NB4 (cell line): ENCODE measurements at regions not wholly inside any gene's neighbourhood (a gene's known extent, or its start where the extent isn't known, plus 50 kb on each side); places are given as distances from the start of the nearest gene placed in this dataset.

Experiments
- DNase-seq: peaks from one replicate; pipeline ENCODE4 v3.0.0; 2010; ENCODE audit warnings: low read depth
- H3K4me3 ChIP-seq: one replicate; pipeline ENCODE4 v1.5.1; 2011; ENCODE audit warnings: mild to moderate bottlenecking, low read depth, low read length, moderate library complexity
- MYC ChIP-seq: IDR thresholded peaks from 2 replicates; pipeline ENCODE4 v1.6.1; 2011; ENCODE audit warnings: low read depth, low read length
- POLR2A ChIP-seq: IDR thresholded peaks from 2 replicates; pipeline ENCODE4 v1.6.1; 2011; ENCODE audit warnings: mild to moderate bottlenecking; ENCODE audit not compliant: insufficient read length; ENCODE audit errors: extremely low read depth
- TF ChIP-seq, protein P1 (sequence below): IDR thresholded peaks from one replicate; pipeline ENCODE4 v1.5.1; 2012; ENCODE audit warnings: low read depth, low read length
- TF ChIP-seq, protein P2 (sequence below): IDR thresholded peaks from 2 replicates; pipeline ENCODE4 v1.6.1; 2011; ENCODE audit warnings: low read depth, low read length

DNA sequence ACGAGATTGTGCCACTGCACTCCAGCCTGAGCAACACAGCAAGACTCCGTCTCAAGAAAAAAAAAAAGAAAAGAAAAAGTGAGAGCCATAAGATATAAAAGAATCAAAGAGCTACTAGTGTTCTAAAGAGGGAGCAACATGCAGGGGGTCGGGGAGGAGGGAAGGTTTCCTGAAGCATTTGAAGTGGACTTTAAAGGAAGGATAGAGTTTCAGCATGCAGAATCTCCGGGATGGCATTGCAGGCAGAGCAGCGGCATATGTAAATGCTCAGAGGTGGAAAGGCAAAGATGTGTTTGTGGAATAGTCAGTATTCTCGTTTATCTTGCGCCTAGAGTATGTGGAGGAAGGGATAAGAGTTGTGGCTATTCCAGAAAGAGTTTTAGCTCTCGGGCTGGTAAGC, 447.6 kb upstream of the NFE2L3 start:
- TF ChIP-seq, protein P1, sequence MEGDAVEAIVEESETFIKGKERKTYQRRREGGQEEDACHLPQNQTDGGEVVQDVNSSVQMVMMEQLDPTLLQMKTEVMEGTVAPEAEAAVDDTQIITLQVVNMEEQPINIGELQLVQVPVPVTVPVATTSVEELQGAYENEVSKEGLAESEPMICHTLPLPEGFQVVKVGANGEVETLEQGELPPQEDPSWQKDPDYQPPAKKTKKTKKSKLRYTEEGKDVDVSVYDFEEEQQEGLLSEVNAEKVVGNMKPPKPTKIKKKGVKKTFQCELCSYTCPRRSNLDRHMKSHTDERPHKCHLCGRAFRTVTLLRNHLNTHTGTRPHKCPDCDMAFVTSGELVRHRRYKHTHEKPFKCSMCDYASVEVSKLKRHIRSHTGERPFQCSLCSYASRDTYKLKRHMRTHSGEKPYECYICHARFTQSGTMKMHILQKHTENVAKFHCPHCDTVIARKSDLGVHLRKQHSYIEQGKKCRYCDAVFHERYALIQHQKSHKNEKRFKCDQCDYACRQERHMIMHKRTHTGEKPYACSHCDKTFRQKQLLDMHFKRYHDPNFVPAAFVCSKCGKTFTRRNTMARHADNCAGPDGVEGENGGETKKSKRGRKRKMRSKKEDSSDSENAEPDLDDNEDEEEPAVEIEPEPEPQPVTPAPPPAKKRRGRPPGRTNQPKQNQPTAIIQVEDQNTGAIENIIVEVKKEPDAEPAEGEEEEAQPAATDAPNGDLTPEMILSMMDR: no peak
- TF ChIP-seq POLR2A (no peak), MYC (no peak)
- TF ChIP-seq, protein P2, sequence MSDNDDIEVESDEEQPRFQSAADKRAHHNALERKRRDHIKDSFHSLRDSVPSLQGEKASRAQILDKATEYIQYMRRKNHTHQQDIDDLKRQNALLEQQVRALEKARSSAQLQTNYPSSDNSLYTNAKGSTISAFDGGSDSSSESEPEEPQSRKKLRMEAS: no peak
- DNase-seq: no peak
- H3K4me3 ChIP-seq: no peak overlapping the region

DNA sequence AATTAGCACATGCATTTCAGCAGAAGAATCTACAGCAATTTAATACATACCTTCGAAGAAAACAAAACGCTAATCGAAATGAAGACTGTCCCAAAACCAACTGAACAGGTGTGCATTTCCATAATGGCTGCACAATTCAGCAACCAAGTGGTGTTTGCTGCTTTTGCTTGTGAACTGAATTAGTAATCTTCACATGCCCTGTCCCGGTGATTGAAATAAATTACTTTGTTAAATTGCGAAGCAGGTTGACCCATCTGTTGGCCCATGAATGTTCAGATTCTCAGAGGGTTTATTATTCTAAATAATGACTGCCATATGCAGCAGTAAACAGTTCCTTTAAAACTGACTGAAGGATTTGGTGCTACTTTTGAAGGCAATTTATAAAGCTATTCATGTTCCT, 445.2 kb upstream of the NFE2L3 start:
- no peak for DNase-seq
- TF ChIP-seq, protein P2: no peak
- no peak for TF ChIP-seq MYC
- no peak for TF ChIP-seq POLR2A
- TF ChIP-seq, protein P1: no peak
- H3K4me3 ChIP-seq: no peak overlapping the region

DNA sequence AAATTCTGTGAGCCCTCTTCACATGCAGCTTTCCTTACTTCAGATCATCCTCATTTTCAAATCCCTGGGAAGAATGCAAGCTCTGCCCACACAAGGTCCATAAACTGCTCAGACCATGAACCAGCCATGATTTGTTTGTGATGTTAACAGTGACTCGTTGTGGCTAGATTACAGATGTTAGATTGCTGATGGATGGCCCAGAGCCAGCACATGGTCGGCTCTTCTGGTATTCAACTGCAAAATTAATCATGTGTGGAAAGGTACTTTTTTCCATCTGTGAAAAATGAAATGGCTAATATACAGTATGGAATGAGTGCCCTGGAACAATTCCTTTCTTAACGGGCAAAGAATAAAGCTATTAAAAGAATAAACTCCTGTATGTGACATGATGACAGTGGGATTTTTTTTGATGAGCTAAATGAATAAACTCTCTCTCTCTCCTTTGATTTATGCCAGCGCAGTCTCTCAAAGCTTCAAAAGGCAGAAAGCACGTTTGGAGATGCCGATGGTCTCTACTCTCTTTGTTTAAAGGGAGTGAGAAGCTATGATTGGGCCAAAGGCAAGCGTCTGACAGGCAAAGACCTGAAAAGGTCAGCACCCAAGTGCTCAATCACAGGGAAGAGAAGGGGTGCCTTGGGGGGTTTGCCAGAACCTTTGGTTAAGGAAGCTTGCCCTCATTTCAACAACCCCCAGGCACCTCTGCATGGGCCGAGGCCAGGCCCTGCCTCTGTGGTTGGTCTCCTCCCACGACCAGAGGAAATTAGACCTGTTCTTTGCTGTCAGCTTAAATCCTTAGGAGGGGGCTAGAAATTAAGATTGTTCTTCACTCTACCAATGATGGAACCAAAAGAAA, 444.0 kb upstream of the NFE2L3 start:
- TF ChIP-seq, protein P2: no peak
- TF ChIP-seq MYC (no peak), POLR2A (no peak)
- TF ChIP-seq, protein P1: no peak
- peak; percentile 11 for DNase-seq
- no peak overlapping the region for H3K4me3 ChIP-seq

DNA sequence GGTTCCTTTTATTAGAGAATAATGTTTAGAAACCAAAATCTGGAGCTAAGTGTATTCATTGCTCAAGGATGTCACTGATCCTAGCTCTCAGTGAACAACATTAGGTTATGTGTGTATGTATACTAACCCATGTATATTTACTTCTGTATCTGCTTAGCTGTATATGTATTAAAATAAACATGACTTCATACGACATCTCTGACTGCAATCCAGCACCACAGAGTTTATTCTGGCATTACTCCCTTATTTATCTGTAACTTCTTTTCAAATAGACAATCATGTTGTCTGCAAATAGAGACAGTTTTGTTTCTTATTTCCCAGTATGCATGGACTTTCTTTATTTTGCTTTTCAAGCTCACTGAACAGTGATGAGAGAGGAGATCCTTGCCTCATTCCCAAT, 441.0 kb upstream of the NFE2L3 start:
- no peak for DNase-seq

DNA sequence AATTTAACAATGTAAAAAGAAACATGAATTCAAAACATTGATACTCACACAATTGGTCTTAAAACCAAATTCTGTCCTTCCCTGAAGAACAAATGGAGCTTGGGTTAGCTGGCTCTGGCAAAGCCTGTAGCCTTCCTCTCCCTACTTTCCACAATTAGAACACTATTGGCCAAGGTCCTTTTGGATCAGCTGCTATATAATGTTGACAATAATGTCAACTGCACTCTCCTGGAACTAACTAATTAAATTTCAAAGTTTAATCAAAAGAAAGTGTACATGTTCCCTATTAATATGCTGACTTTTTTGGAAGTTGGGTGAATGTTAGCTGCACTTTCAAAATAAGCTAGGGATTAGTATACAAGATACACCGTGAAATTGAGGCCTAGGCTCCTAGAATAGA, 440.1 kb upstream of the NFE2L3 start:
- no peak overlapping the region for H3K4me3 ChIP-seq
- DNase-seq: no peak
- TF ChIP-seq MYC (no peak), POLR2A (no peak)
- TF ChIP-seq, protein P1: no peak
- TF ChIP-seq, protein P2: no peak

More for the DNA sequence above, 441.0 kb upstream of the NFE2L3 start:
- TF ChIP-seq MYC (no peak), POLR2A (no peak)
- TF ChIP-seq, protein P1: no peak
- TF ChIP-seq, protein P2: no peak
- no peak overlapping the region for H3K4me3 ChIP-seq
